B cell (primary cell): ENCODE measurements at regions not wholly inside any gene's neighbourhood (a gene's known extent, or its start where the extent isn't known, plus 50 kb on each side); places are given as distances from the start of the nearest gene placed in this dataset.

Source experiments
- ATAC-seq: fragments of 200-7000 bp; cut with Tn5 transposase; one replicate; pipeline ENCODE4 v1.10.0; 2021; ENCODE audit warnings: low read depth, mild to moderate bottlenecking, moderate number of reproducible peaks, moderate library complexity
- CTCF ChIA-PET: fragments of 350-600 bp; sonication (Branson Sonifier 250); formaldehyde crosslinking; loops from one replicate; lab custom pipeline; 2021; ENCODE audit warnings: antibody characterized with exemption, inconsistent platforms; lab: Charles Lee
- POLR2A ChIA-PET: fragments of 350-600 bp; sonication (Branson Sonifier 250); formaldehyde crosslinking; loops from one replicate; lab custom pipeline; 2021; ENCODE audit warnings: antibody characterized with exemption; lab: Charles Lee
- DNase-seq: peaks from one replicate; pipeline ENCODE4 v3.0.0; 2013
- H2AFZ ChIP-seq: 2 replicates; pipeline ENCODE4 v1.6.1; 2012; ENCODE audit warnings: mild to moderate bottlenecking, low read depth, low read length; ENCODE audit not compliant: insufficient read depth, poor library complexity, severe bottlenecking
- H3K27ac ChIP-seq, 2 donors: 1 replicate in 1 of 2; 2 replicates in 1 of 2; pipeline ENCODE4 v1.5.1; 2012 to 2013; ENCODE audit warnings: low read length in 2 of 2, mild to moderate bottlenecking in 2 of 2, moderate library complexity in 1 of 2
- H3K27me3 ChIP-seq, 4 experiments: fragments of 200-600 bp in 1 of 4; sonication (generic) in 1 of 4; replicated peaks in 1 of 4; 1 replicate in 2 of 4; 2 replicates in 2 of 4; pipeline versions ENCODE4 v1.6.1 to v1.7.0; 2013 to 2016; ENCODE audit warnings: low read length in 3 of 4, mild to moderate bottlenecking in 2 of 4, mixed read lengths in 1 of 4, moderate library complexity in 1 of 4; ENCODE audit not compliant: insufficient read depth in 4 of 4, control insufficient read depth in 3 of 4; ENCODE audit errors: control extremely low read depth in 1 of 4
- H3K36me3 ChIP-seq, 2 experiments: replicated peaks in 1 of 2; 1 replicate in 1 of 2; 2 replicates in 1 of 2; pipeline versions ENCODE4 v1.6.1 to v1.7.1; 2013; ENCODE audit warnings: low read length in 1 of 2; ENCODE audit not compliant: insufficient read depth in 2 of 2, control insufficient read depth in 1 of 2; ENCODE audit errors: control extremely low read depth in 1 of 2, extremely low read depth in 1 of 2
- H3K4me1 ChIP-seq, 2 donors: fragments of 200-600 bp in 1 of 2; sonication (generic) in 1 of 2; 1 replicate in 1 of 2; 2 replicates in 1 of 2; pipeline versions ENCODE4 v1.5.1 to v1.6.1; 2013 to 2017; ENCODE audit warnings: low read length in 2 of 2; ENCODE audit not compliant: control insufficient read depth in 2 of 2, insufficient read depth in 2 of 2
- H3K4me2 ChIP-seq: replicated peaks from 2 replicates; pipeline ENCODE3; 2012; ENCODE audit warnings: mild to moderate bottlenecking, low read depth, low read length; ENCODE audit not compliant: poor library complexity, severe bottlenecking
- H3K4me3 ChIP-seq, 5 experiments: fragments of 200-600 bp in 1 of 5; sonication (generic) in 1 of 5; 1 replicate in 3 of 5; 2 replicates in 2 of 5; pipeline versions ENCODE4 v1.5.1 to v1.7.0; 2011 to 2016; ENCODE audit warnings: low read length in 4 of 5, mild to moderate bottlenecking in 4 of 5, low read depth in 2 of 5, control low read depth in 1 of 5, moderate library complexity in 1 of 5; ENCODE audit not compliant: insufficient read depth in 1 of 5; ENCODE audit errors: control extremely low read depth in 1 of 5, extremely low read depth in 1 of 5
- H3K79me2 ChIP-seq: fragments of 200-600 bp; sonication (generic); one replicate; pipeline ENCODE4 v1.6.0; 2016; ENCODE audit warnings: low read length; ENCODE audit not compliant: control insufficient read depth, insufficient read depth
- H3K9ac ChIP-seq: fragments of 200-600 bp; sonication (generic); 2 replicates; pipeline ENCODE4 v1.6.1; 2017; ENCODE audit warnings: mild to moderate bottlenecking, low read length, moderate library complexity
- H3K9me3 ChIP-seq, 3 donors: one replicate each; pipeline versions ENCODE4 v1.6.1 to v1.7.1; 2013; ENCODE audit warnings: low read length in 2 of 3; ENCODE audit not compliant: control insufficient read depth in 2 of 3, insufficient read depth in 1 of 3; ENCODE audit errors: control extremely low read depth in 1 of 3
- H4K20me1 ChIP-seq: 2 replicates; pipeline ENCODE4 v1.6.0; 2012; ENCODE audit warnings: mild to moderate bottlenecking, low read length; ENCODE audit not compliant: insufficient read depth, control insufficient read depth, poor library complexity, severe bottlenecking
- H3K27ac Mint-ChIP-seq: one replicate; pipeline ENCODE4 v1.8.0; 2021; ENCODE audit warnings: mixed read lengths
- H3K27me3 Mint-ChIP-seq: one replicate; pipeline ENCODE4 v1.8.0; 2021; ENCODE audit warnings: mixed read lengths
- H3K4me1 Mint-ChIP-seq: one replicate; pipeline ENCODE4 v1.8.0; 2021; ENCODE audit warnings: mixed read lengths
- H3K4me3 Mint-ChIP-seq: one replicate; pipeline ENCODE4 v1.8.0; 2021; ENCODE audit warnings: mixed read lengths
- H3K9me3 Mint-ChIP-seq: one replicate; pipeline ENCODE4 v1.8.0; 2022; ENCODE audit warnings: mixed read lengths; ENCODE audit not compliant: insufficient read depth
- CTCF ChIP-seq: fragments of 200-600 bp; IDR thresholded peaks from one replicate; pipeline ENCODE4 v1.8.0; 2022; ENCODE audit warnings: antibody characterized with exemption, mild to moderate bottlenecking
- EZH2 ChIP-seq: IDR thresholded peaks from 2 replicates; pipeline ENCODE4 v1.6.1; 2012; ENCODE audit warnings: borderline replicate concordance, low read depth, mild to moderate bottlenecking, moderate library complexity, low read length; ENCODE audit not compliant: insufficient read depth, poor library complexity, severe bottlenecking
- WGBS: methylation state at CpG from one replicate; pipeline ENCODE4 v1.1.5; 2013; ENCODE audit warnings: missing lambda C conversion rate; ENCODE audit not compliant: insufficient coverage; 5-methylcytosine and 5-hydroxymethylcytosine counted together
- intact Hi-C: fragments of 100-400 bp; cut with micrococcal nuclease; formaldehyde crosslinking; loops from one replicate; pipeline ENCODE4 v1.10.0; 2022

DNA sequence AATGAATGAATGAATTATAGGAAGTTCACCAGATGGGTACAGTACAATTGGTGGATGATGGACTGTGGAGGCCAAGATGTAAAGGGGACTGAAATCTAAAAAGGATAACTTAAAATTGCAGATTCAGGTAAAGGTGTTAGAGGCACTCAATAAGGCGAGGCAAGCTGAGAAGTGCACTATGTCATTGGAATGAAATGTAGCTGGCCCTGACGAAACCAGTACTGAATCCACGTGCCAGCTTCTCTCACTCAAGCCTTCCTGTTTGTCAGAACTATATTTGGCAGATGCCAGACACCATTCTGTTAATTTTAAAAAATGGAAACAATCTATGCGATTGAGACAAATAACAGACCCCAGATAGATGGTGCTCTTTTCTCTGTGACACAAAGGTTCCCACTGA is 1039.1 kb upstream of the TENM3 start:
- H3K4me3 Mint-ChIP-seq: no peak overlapping the region
- Histone ChIP-seq H3K4me1 (no peaks in the 10 kb centered on the region), H3K36me3 (no peaks in the 10 kb centered on the region), H3K27ac (no peak overlapping the region), H2AFZ (no peak overlapping the region), H3K4me3 (no peak overlapping the region), H3K4me2 (no peak overlapping the region), H3K79me2 (no peaks in the 10 kb centered on the region), H3K9me3 (no peaks in the 10 kb centered on the region), H3K27me3 (no peaks in the 10 kb centered on the region), H4K20me1 (no peaks in the 10 kb centered on the region), H3K9ac (no peak overlapping the region)
- ChIA-PET POLR2A (no interaction called here), CTCF (no interaction called here)
- no peak for ATAC-seq
- TF ChIP-seq CTCF: no peak
- no peak overlapping the region for H3K27ac Mint-ChIP-seq
- H3K4me1 Mint-ChIP-seq: no peaks in the 10 kb centered on the region
- WGBS: 90% methylated on average over 2 of the region's 4 CpGs
- DNase-seq: no peak
- no peaks in the 10 kb centered on the region for H3K9me3 Mint-ChIP-seq
- no peaks in the 10 kb centered on the region for H3K27me3 Mint-ChIP-seq
- intact Hi-C loops: no loop called here

GRCh38 chr4:181213551-181213950 is 1029.7 kb upstream of the TENM3 start:
- Histone ChIP-seq H3K27me3 (no peaks in the 10 kb centered on the region), H3K9me3 (no peaks in the 10 kb centered on the region), H3K4me2 (no peak overlapping the region), H3K27ac (no peak overlapping the region), H3K4me1 (no peaks in the 10 kb centered on the region), H3K36me3 (no peaks in the 10 kb centered on the region), H3K79me2 (no peaks in the 10 kb centered on the region), H4K20me1 (no peaks in the 10 kb centered on the region), H3K9ac (no peak overlapping the region), H3K4me3 (no peak overlapping the region), H2AFZ (no peak overlapping the region)
- Mint-ChIP-seq H3K4me3 (no peak overlapping the region), H3K27ac (no peak overlapping the region), H3K27me3 (no peaks in the 10 kb centered on the region), H3K4me1 (no peaks in the 10 kb centered on the region), H3K9me3 (no peaks in the 10 kb centered on the region)
- TF ChIP-seq EZH2 (no peak), CTCF (no peak)
- no peak for DNase-seq
- CTCF ChIA-PET: no interaction called here
- WGBS: 84% methylated on average over 2 of the region's 2 CpGs
- POLR2A ChIA-PET: no interaction called here
- intact Hi-C loops: no loop called here
- ATAC-seq: no peak
